Fibroblast of lung (primary cell): ENCODE measurements at regions not wholly inside any gene's neighbourhood (a gene's known extent, or its start where the extent isn't known, plus 50 kb on each side); places are given as distances from the start of the nearest gene placed in this dataset.

Source experiments
- EZH2 ChIP-seq: IDR thresholded peaks from 2 replicates; pipeline ENCODE4 v1.5.1; 2012; ENCODE audit warnings: low read length, control low read depth, mild to moderate bottlenecking; ENCODE audit errors: missing control alignments
- TF ChIP-seq, protein P1 (sequence below), 2 donors: IDR thresholded peaks in 1 of 2; conservative IDR thresholded peaks in 1 of 2; 1 replicate in 1 of 2; 2 replicates in 1 of 2; pipeline ENCODE4 v1.5.1; 2011 to 2012; ENCODE audit warnings: low read length in 2 of 2, control low read depth in 1 of 2, inconsistent platforms in 1 of 2, low read depth in 1 of 2, mild to moderate bottlenecking in 1 of 2

GRCh38 chr22:25488244-25489020 is 76.0 kb upstream of the GRK3 start:
- TF ChIP-seq EZH2: no peak
- TF ChIP-seq, protein P1, sequence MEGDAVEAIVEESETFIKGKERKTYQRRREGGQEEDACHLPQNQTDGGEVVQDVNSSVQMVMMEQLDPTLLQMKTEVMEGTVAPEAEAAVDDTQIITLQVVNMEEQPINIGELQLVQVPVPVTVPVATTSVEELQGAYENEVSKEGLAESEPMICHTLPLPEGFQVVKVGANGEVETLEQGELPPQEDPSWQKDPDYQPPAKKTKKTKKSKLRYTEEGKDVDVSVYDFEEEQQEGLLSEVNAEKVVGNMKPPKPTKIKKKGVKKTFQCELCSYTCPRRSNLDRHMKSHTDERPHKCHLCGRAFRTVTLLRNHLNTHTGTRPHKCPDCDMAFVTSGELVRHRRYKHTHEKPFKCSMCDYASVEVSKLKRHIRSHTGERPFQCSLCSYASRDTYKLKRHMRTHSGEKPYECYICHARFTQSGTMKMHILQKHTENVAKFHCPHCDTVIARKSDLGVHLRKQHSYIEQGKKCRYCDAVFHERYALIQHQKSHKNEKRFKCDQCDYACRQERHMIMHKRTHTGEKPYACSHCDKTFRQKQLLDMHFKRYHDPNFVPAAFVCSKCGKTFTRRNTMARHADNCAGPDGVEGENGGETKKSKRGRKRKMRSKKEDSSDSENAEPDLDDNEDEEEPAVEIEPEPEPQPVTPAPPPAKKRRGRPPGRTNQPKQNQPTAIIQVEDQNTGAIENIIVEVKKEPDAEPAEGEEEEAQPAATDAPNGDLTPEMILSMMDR (conservative IDR thresholded peaks at IDR 0.05 in 1 of 2, IDR thresholded peaks at IDR 0.05 in 1 of 2; ENCODE audit: low read depth in 1 of 2, low read length in 2 of 2): no peak
